GM19372 (cell line): ENCODE measurements at regions not wholly inside any gene's neighbourhood (a gene's known extent, or its start where the extent isn't known, plus 50 kb on each side); places are given as distances from the start of the nearest gene placed in this dataset.
A peak's percentile ranks its signal among the peaks of the same experiment; 100 is the strongest.

ENCODE experiments used
- ATAC-seq: cut with Tn5 transposase; IDR thresholded peaks from one replicate; pipeline ENCODE4 v1.9.1; 2021; ENCODE audit warnings: mild to moderate bottlenecking, low read depth, moderate library complexity; ENCODE audit not compliant: unreplicated experiment

DNA sequence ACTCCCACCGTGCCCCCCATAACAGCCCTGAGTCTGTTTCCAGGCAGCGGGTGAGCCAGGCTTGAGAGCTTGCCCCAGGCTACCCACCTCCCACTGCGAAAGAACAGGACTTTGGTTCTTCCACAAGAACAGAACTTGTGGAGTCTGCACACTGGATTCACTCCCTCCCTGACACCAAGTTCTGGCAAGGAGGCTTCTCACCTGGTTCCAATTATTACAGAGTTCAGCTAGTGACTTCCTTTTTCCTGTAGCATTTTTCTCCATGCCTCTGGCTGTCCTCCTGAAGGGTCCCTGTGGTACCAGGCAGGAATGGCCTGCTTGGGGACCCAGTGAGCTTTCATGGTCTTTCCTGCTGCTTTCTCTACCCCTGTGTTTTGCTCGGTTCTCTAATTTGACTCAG, 208.6 kb upstream of the SFRP2 start:
- no peak for ATAC-seq

DNA sequence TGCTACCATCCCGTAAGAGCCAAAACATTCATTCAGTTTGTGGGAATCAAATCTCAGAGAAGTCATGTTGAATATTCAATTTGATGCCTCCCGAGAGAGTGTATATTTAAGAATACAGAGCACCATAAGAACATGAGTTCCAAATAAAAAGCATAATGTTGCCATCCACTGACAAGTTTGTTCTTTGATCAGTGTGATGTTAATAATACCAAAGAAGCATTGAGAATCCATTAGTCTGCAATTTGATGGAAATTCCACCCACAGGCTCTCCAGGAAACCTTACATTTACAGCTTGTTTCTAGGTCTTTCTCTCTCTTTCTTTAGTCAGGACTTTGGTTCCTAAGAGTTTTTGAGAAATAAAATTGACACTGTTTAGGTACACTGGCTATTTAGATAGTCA, 200.6 kb upstream of the SFRP2 start:
- no peak for ATAC-seq

DNA sequence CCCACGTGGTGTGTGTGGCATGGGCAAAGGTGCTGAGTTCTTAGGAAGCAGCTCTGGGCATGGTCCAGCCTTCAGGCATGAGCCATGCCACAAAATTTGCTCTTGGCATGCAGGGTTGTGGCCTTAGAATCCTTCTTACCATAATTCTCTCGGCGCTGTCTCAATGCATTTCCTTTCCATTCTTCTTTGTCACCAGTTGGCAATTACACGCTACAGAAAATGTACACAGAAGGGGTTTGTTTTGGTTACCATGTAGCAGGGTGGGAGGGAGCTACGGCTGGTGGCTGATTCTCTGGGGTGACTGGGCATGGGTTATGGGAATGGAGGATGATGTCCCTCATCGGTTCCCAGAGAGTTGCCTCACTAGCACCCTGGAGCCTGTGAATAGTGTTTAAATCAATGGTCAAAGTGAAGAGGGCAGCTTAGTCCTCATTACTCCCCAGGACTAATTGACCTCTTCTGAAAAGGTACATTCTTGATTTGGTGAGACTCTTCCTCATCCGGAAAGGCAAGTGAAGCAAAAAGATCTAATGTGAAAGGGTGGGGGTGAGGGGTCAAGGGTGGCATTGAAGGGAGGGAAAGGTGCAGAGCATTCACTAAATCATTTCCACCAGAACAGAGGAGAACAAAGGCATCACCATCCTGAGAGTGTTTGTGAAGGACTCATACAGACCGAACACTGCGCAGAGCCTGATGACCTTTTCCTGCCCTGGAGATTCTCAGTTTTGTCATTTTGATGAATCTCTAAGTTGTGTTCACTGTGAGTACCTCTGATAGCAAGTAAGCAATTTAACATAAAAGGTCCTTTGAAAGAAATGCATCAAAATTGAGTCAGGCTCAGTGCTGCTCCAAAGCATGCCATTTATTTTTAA, 199.8 kb upstream of the SFRP2 start:
- no peak for ATAC-seq

DNA sequence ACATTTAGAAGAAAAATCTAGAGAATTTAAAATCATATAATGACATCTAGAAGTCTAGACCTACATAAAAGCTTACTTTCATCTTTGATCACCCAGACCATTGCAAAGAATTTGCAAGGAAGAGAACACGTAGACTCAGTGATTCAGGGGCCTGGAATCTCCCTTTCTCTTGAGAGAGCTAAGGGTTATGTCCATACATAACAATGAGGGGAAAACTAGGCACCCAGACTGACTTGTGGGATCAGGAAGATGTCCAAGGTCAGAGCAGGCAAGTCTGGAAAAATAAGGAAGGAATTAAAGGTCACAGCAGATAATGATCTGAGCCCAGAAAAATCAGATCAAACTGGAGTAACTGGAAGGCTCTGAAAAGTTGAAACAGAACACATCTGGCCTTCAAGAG, 198.4 kb upstream of the SFRP2 start:
- ATAC-seq, result no peak

DNA sequence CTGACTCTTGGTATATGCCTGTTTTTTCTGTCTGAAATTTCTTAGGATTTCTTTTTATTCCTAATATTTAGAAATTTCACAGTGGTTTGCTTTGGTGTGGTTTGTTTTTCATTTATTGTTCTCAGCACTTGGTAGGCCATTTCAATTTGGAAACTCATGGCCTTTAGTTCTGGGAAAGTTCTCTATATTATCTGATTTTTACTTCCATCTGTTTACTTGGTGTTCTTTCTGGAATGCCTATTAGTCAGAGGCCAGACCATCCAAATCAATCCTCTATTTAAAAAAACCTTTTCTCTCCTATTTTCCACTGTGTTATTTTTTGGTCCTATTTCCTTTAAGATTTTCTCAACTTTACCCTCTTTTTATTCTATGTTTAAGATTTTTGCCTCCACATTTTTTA, 188.1 kb upstream of the SFRP2 start:
- ATAC-seq, result no peak

DNA sequence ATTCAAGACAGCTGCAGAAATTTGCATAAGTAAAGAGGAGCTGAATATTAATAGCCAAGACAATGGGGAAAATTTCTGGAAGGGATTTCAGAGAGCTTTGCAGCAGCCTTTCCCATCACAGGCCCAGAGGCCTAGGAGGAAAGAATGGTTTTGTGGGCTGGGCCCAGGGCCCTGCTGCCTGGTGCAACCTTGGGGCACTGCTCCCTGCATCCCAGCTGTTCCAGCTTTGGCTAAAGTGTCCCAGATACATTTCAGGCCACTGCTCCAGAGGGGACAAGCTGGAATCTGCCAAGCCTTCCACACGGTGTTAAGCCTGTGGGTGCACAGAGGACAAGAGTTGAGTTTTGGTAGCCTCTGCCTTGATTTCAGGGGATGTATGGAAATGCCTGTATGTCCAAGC, 185.6 kb upstream of the SFRP2 start:
- ATAC-seq, result no peak

DNA sequence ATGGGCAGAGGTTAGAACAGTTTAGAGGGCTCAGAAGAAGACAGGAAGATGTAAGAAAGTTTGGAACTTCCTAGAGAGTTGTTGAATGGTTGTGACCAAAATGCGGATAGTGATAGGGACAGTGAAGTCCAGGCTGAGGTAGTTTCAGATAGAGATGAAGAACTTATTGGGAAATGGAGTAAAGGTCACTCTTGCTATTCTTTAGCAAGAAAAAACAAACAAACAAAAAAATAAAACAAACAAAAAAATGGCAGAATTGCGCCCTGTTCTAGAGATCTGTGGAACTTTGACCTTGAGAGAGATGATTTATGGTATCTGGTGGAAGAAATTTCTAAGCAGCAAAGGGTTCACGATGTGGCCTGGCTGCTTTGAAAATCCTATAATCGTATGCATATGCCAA, 185.1 kb upstream of the SFRP2 start:
- no peak for ATAC-seq

DNA sequence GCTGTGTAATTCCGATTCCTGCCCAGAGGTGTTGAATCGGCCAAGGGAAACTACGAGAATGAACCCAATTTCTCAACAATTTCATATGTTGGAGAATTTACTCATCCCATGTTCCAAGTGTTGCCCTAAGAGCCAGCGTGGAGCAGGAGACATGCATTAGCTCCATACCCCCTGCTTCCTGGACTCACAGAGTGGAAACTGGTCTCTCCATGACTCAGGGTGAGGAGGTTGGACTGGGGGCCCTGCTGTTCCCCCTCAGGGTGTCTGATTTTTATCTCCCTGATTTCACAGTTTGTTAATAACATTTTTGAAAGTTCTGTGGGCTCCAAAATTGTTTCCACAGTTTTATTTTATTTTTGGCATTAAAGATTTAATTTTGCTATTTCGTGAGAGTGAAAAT, 183.0 kb upstream of the SFRP2 start:
- ATAC-seq, result no peak

DNA sequence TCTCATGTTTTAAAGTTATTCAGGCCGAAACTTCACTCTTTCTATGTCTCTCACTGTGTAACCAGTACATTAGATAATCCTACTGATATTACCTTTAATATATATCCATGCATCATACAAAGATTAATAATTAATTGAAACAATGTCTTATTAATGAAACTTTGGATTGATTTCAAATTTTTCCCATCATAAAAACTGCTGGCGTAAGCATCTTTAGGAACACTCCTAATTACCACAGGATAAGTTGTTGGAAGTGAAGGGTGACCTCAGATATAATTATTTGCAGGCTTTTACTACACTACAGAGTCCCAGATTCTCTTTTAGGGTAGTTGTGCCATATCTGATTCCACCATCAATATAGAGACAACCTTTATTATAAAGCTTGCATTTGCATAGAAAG, 181.3 kb upstream of the SFRP2 start:
- ATAC-seq, result no peak

DNA sequence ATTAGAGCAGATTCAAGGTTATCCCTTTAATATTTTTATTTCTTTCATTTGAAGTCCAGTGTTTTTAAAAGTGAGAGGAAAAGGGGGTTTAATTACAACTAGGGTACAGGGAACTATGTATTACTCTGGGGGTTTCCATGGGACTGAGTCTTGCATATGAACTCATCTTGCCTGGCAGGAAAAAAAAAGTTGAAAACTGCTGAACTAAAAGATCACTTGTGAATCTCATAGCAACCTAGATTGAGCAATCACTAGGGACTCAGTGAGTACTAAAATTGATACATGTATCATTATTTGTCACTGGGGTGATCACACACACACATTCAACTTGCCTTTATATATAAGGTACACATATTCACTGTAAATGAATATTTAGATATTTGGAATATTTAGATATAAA, 180.7 kb upstream of the SFRP2 start:
- no peak for ATAC-seq

DNA sequence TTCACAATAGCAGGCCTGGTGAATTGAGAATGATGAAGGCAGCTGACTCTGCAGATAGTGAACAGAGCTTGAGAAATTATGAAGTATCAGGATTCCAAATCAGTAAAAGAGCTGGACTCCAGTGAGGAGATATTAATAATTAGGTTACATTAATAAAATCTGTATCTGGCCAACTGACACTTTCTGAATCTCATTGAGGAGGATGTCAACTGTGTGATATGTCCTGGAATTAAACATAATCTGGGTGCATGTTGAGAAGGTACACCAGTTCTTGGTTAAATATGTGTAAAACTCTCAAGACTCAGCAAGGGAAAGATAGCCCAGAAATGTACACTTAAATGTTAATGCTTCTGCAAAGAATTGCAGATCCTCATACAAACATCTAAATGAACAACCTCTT, 177.8 kb upstream of the SFRP2 start:
- ATAC-seq, result no peak

DNA sequence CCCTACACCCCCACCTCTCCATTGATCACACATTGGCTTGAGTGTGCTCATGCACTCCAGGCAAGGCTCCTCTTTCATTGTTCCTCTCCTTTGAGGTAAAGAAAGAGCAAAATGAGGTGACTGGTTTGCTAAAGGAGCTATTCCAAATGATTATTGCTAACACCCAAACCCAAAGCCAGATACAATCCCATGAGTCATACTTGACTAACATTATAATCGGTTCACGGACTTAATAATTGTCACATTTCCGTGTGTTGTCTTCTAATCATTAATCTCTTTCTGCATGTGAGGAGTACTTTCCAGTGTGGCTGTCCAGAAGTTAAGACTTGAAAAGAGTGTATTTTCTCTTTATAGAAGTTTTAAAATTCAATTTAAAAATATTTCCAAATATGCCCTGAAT, 174.3 kb upstream of the SFRP2 start:
- no peak for ATAC-seq

DNA sequence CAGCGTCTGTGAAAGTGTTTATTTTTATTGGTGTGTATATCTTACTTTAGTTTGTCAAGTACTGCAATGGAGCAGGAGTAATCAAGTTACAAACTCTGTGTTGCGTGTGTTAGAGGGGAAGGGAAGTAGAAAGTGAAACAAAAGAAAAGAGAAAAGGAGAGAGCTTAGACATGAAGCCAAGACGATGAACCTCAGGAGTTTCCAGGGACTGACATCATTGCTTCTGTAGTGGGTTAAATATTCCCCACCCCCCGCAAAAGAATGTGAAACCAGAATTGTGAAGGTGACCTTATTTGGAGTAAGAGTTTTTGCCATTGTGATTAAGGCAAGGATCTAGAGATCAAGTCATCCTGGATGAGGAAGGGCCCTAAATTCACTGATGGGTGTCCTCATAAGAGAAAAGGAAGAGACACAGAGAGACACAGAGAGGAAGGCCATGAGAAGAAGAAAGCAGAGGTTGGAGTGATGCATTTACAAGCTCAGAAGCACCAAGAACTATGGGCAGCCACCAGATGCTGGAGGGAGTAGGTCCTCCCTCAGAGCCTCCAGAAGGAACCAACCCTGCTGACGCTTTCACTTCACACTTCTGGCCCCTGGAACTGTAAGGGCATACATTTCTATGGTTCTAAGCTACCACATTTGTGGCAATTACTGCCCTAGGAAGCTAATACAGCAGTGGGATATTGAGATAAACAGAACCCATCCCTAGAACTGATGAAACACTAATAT, 173.6 kb upstream of the SFRP2 start:
- ATAC-seq, result peak; percentile 79

DNA sequence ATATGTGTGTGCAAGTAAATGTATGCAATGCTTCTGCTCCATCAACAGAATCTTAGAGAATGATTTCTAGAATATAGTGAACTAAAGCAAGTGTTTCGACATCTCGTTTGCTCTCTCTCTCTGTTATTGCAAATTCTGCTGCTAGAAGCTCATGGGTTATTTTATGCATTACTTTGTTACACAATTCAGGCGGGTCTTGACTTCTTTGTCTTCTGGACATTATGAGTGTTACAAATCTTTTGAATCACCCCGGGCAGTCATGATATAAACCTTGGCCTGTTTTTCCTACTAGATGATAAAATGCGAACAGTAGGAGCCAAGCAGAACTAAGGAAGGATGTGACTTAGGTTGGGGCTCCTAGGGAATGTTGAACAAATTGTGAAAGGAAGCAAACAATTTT, 166.4 kb upstream of the SFRP2 start:
- ATAC-seq, result no peak

DNA sequence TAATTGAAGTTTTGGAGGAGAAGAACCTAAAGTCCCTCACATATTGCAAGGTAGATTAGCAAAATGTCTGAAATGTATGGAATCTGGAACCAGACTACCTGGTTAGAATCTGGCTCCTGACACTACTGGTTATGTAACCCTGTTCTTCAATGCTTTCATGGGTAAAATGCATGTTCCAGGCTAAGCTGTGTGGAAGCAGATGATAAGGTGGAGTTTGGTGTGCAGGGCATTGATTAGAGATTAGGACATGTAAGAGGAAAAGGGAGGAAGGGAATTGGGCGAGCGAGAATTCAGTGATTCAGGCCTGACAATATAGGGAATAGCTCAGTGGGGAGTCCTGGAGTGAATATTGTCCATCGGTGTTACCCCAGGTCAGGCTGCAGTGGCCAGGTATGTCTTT, 165.8 kb upstream of the SFRP2 start:
- no peak for ATAC-seq

DNA sequence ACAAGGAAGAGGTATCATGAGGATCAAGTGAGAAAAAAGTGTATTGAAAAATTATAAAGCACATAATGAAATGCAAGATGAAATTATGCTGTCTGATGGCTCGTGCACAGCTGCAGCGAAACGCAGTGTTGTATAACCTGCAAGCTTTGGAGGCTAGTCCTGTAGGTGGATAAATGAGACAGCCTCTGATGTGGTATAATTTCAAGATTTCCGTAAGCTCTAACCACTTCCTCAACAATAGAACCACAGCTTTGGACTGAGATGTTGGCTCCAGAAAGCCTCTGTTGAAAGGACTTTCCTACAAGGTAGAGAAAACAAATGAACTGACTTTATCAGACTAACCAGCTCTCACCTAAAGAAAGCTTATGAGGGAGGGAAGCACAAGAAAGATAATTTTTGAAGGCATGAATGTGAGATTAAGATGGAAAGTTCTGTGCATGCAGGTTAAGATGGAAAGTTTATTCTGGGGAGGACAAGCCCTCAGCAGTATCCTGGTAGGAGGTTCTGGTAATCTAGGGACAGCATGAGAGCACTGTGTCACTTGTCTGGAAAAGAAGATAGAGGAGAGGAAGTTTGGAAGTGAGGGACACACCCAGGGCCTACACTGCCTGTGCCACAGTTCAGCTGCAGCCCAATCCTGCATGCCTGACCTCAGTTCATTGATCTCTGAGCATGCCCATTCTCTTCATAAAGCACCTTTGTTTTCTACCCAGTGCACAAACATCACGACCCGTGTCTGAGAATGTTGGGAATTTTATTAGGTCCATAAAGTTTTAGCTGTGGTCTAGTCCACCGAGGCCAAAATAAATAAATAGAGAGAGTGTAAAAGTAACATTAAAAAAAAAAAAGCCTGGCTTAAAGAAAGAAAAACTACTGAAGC, 161.5 kb upstream of the SFRP2 start:
- ATAC-seq, result peak; percentile 85

DNA sequence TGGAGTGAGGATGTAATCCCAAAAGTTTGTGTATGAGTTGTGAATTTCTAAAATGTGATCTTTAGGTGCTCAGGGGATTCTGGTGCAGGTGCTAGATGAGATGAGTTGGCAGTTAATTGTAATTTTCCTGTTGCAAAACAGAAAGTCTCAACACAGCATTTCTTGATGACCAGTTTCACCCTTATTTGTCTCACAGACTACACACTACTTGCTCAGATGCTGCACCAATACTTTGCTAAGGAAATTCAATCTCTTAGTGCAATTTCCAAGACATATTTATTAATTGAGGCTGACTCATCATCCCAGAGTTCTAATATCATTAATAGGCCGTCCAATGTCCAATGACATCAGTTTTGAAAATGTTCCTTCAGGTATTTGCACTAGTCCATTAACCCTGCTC, 159.2 kb upstream of the SFRP2 start:
- ATAC-seq, result no peak

DNA sequence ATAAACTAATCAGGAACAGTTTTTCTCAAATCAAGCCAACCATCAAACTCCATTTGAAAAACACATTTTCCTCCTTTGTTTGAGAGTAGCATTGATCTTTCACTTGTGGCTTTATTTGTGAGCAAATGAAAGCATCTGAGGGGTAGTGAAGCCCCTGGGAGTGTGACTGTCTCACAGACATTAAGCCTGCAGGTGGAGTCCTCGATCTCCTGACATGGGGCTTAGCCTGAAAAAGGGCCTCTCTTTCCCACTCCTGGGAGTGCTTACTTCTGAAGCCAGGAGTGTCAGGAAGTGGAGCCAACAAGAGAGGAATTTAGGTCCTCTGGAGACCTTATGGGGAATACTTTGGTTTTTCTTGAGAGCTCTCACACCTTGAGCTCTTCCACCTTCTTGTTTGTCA, 158.2 kb upstream of the SFRP2 start:
- no peak for ATAC-seq

DNA sequence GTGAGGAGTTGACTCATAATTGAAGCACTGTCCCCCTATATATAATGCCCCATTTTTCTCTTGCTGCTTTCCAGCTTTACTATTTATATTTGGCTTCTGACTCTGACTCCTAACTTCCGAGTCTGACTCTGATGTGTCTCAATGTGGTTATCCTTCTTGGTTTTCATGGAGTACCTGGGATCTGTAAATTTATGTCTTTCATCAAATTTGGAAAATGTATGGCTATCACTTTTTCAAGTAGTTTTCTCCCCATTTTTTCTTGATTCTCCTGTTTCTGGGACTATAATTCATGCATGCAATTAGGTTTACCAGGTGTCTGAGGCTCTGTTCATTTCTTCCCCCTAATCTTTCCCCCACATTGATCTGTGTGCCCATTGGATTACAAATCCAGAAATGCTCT, 156.8 kb upstream of the SFRP2 start:
- no peak for ATAC-seq

DNA sequence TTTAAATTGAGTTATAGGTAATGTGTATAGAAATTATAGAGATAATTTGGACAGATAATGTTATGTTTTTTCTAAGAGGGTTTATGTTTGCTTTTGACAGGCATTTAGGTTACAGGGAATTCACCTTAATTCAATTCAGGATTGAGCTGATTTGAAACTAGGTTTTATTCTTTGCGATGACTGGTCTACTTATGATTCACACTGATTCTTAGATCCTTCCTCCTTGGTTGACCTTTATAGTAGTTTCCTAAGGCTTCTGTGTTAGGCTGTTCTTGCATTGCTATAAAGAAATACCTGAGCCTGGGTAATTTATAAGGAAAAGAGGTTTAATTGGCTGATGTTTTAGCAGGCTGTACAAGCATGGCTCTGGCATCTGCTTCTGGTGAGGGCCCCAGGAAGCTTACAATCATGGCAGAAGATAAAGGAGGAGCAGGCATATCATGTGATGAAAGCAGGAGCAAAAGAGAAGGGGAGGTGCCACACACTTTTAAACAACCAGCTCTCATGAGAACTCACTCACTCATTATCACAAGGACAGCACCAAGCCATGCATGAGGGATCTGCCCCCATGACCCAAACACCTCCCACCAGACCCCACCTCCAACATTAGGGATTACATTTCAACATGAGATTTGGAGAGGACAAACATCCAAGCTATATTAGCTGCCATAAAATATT, 155.0 kb upstream of the SFRP2 start:
- ATAC-seq, result no peak

DNA sequence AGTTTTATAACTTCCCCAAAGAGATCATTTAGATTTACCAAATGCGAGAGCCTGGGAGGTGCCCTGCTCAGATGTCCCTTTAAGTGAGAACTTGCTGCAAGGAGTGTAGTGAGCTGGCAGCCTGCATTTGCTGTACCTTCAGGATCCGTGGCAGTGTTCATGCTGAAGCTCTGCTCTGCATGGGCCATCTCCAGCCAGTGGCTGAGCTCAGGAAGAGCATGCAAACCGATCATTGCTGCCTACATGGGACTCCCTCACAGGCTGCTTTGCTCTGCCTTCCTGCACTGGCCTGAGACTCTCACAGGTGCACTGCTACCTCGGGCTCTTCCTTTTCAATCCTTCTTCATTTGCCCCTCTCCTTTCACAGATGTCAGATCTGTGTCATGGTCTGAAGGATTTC, 152.0 kb upstream of the SFRP2 start:
- ATAC-seq, result no peak
